Gastroesophageal sphincter (tissue), 4 donors: ENCODE measurements at regions not wholly inside any gene's neighbourhood (a gene's known extent, or its start where the extent isn't known, plus 50 kb on each side); places are given as distances from the start of the nearest gene placed in this dataset.
"Not testable (repeated sequence)": the region's sequence is repeated elsewhere in the genome, so short reads cannot be mapped to it uniquely, and the experiment has no call there.

Experiments used
- ATAC-seq: fragments of 150-250 bp; one replicate; pipeline ENCODE4 v1.9.1; 2016; ENCODE audit warnings: mild to moderate bottlenecking, moderate library complexity
- H3K27ac ChIP-seq, 4 donors: fragments of 200-600 bp; sonication (generic) in 3 of 4; 1 replicate in 3 of 4; 2 replicates in 1 of 4; pipeline ENCODE4 v1.5.1; 2016 to 2019
- H3K27me3 ChIP-seq: fragments of 200-600 bp; sonication (generic); one replicate; pipeline ENCODE4 v1.5.1; 2019
- H3K36me3 ChIP-seq, 2 donors: fragments of 200-600 bp; sonication (generic); one replicate each; pipeline ENCODE4 v1.5.1; 2019; ENCODE audit warnings: control low read depth in 1 of 2
- H3K4me1 ChIP-seq, 3 donors: fragments of 200-600 bp; sonication (generic); 1 replicate in 2 of 3; 2 replicates in 1 of 3; pipeline ENCODE4 v1.5.1; 2016 to 2019; ENCODE audit warnings: control low read depth in 2 of 3
- H3K4me3 ChIP-seq, 2 donors: fragments of 200-600 bp; sonication (generic); one replicate each; pipeline ENCODE4 v1.5.1; 2019; ENCODE audit warnings: mild to moderate bottlenecking in 1 of 2, moderate library complexity in 1 of 2
- H3K9me3 ChIP-seq, 3 donors: fragments of 200-600 bp; sonication (generic); one replicate each; pipeline ENCODE4 v1.5.1; 2017 to 2019; ENCODE audit warnings: control low read depth in 2 of 3
- EP300 ChIP-seq: sonication (generic); formaldehyde crosslinking; IDR thresholded peaks from one replicate; pipeline ENCODE4 v1.6.1; 2017; ENCODE audit warnings: antibody characterized with exemption, mild to moderate bottlenecking
- POLR2A ChIP-seq, 2 donors: fragments of 450-650 bp; IDR thresholded peaks; one replicate each; pipeline ENCODE4 v1.6.1; 2017; ENCODE audit warnings: antibody characterized with exemption in 2 of 2, mild to moderate bottlenecking in 2 of 2, moderate library complexity in 1 of 2
- POLR2AphosphoS5 ChIP-seq: sonication (generic); formaldehyde crosslinking; IDR thresholded peaks from one replicate; pipeline ENCODE4 v1.6.1; 2017; ENCODE audit warnings: antibody characterized with exemption
- WGBS, 2 donors: methylation state at CpG; one replicate each; pipeline ENCODE4 v1.1.5; 2018; ENCODE audit warnings: low coverage in 1 of 2; 5-methylcytosine and 5-hydroxymethylcytosine counted together
- TF ChIP-seq, protein P1 (sequence below), 4 experiments: fragments of 200-600 bp in 2 of 4; fragments of 450-650 bp in 2 of 4; sonication (generic) in 1 of 4; IDR thresholded peaks; one replicate each; pipeline ENCODE4 v1.5.1; 2017 to 2019; ENCODE audit warnings: antibody characterized with exemption in 4 of 4, mild to moderate bottlenecking in 2 of 4, moderate library complexity in 2 of 4

DNA sequence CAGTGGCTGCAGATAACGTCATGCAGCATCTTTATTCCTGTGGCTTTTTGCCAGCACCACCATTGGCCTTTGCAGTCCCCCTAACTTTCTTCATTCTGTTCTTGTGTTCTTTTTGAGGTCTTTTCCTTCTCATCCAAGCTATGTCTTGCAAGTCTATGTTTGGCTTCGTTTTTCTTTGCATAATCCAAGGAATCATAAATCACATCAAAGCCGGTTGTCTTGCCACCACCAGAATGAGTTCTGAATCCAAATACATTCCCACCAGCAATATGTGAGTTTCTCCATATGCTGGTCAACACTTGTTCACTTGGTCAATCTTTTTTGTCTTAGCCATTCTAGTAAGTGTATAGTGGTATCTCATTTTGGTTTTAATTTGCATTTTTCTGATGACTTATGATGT lies 70.6 kb upstream of the AK4 start:
- peaks cover 0 to 3% (median 0%) of the 10 kb centered on the region in 3 donors for H3K4me1 ChIP-seq
- no peaks in the 10 kb centered on the region for H3K36me3 ChIP-seq
- no peak for TF ChIP-seq POLR2AphosphoS5
- TF ChIP-seq EP300, result no peak
- no peak for TF ChIP-seq POLR2A (IDR thresholded peaks at IDR 0.05)
- TF ChIP-seq, protein P1, sequence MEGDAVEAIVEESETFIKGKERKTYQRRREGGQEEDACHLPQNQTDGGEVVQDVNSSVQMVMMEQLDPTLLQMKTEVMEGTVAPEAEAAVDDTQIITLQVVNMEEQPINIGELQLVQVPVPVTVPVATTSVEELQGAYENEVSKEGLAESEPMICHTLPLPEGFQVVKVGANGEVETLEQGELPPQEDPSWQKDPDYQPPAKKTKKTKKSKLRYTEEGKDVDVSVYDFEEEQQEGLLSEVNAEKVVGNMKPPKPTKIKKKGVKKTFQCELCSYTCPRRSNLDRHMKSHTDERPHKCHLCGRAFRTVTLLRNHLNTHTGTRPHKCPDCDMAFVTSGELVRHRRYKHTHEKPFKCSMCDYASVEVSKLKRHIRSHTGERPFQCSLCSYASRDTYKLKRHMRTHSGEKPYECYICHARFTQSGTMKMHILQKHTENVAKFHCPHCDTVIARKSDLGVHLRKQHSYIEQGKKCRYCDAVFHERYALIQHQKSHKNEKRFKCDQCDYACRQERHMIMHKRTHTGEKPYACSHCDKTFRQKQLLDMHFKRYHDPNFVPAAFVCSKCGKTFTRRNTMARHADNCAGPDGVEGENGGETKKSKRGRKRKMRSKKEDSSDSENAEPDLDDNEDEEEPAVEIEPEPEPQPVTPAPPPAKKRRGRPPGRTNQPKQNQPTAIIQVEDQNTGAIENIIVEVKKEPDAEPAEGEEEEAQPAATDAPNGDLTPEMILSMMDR (IDR thresholded peaks at IDR 0.05), result no peak
- H3K27ac ChIP-seq, result no peak overlapping the region
- no peaks in the 10 kb centered on the region for H3K27me3 ChIP-seq
- H3K9me3 ChIP-seq, result no peaks in the 10 kb centered on the region
- H3K4me3 ChIP-seq, result no peak overlapping the region
- ATAC-seq, result no peak
- WGBS, 2 donors, result 24 to 29% methylated on average over 3 of the region's 3 CpGs

DNA sequence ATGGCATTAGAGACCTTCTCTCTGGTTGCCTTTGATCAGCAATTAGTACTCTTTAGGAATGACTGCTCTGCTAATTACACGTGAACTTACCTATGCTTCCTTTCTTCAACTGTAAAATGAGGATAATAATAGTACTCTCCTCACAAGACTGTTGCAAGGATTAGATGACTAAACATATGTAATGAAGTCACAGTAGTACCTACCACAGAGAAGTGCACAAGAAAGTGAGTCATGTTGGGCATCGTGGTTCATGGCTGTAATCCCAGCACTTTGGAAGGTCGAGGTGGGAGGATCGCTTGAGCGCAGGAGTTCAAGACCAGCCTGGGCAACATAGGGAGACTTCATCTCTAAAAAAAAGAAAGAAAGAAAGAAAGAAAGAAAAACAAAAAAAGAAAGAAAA lies 68.1 kb upstream of the AK4 start:
- Histone ChIP-seq H3K36me3 (no peaks in the 10 kb centered on the region), H3K9me3 (no peaks in the 10 kb centered on the region), H3K27me3 (no peaks in the 10 kb centered on the region), H3K4me3 (no peak overlapping the region), H3K27ac (no peak overlapping the region), H3K4me1 (no peaks in the 10 kb centered on the region)
- ATAC-seq, result no peak
- WGBS, 2 donors, result 73 to 76% methylated on average over 4 to 5 of the region's 5 CpGs
- TF ChIP-seq, protein P1 (IDR thresholded peaks at IDR 0.05), result no peak
- TF ChIP-seq POLR2A (IDR thresholded peaks at IDR 0.05), result no peak
- TF ChIP-seq POLR2AphosphoS5, result no peak
- TF ChIP-seq EP300, result no peak

- H3K9me3 ChIP-seq, result no peaks in the 10 kb centered on the region
- no peak for TF ChIP-seq POLR2AphosphoS5
- no peak for TF ChIP-seq EP300
- TF ChIP-seq, protein P1 (IDR thresholded peaks at IDR 0.05), result no peak
- TF ChIP-seq POLR2A (IDR thresholded peaks at IDR 0.05), result no peak
- no peak overlapping the region for H3K27ac ChIP-seq
- no peaks in the 10 kb centered on the region for H3K27me3 ChIP-seq
- no peaks in the 10 kb centered on the region for H3K4me1 ChIP-seq
- WGBS, 2 donors, result 87 to 88% methylated on average over 6 of the region's 6 CpGs
- H3K4me3 ChIP-seq, result no peak overlapping the region
- H3K36me3 ChIP-seq, result no peaks in the 10 kb centered on the region
- no peak for ATAC-seq
Measured at GRCh38 chr1:65082346-65083040, 65.5 kb upstream of the AK4 start.

- Histone ChIP-seq H3K27ac (no peak overlapping the region), H3K4me3 (no peak overlapping the region), H3K36me3 (no peaks in the 10 kb centered on the region), H3K9me3 (no peaks in the 10 kb centered on the region), H3K4me1 (no peaks in the 10 kb centered on the region), H3K27me3 (no peaks in the 10 kb centered on the region)
- no peak for ATAC-seq
- no peak for TF ChIP-seq POLR2A (IDR thresholded peaks at IDR 0.05)
- TF ChIP-seq POLR2AphosphoS5, result no peak
- TF ChIP-seq EP300, result no peak
- TF ChIP-seq, protein P1 (IDR thresholded peaks at IDR 0.05), result no peak
- 57 to 63% methylated on average over 1 to 4 of the region's 4 CpGs for WGBS, 2 donors
Measured at GRCh38 chr1:65083263-65083896, 64.6 kb upstream of the AK4 start.

- ATAC-seq, result no peak
- WGBS, 2 donors, result 73 to 94% methylated on average over 2 of the region's 2 CpGs
Measured at GRCh38 chr1:65084066-65084465, 63.9 kb upstream of the AK4 start.

DNA sequence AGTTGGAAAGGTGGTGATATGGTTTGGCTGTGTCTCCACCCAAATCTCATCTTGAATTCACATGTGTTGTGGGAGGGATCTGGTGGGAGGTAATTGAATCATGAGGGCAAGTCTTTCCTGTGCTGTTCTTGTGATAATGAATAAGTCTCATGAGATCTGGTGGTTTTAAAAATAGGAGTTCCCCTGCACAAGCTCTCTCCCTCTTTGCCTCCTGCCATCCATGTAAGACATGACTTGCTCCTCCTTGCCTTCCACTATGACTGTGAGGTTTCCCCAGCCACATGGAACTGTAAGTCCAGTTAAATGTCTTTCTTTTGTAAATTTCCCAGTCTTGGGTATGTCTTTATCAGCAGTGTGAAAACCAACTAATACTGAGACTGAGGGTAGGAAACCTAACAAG lies 60.5 kb upstream of the AK4 start:
- not testable (repeated sequence) for H3K36me3 ChIP-seq, H3K9me3 ChIP-seq, ATAC-seq, H3K27me3 ChIP-seq, H3K4me1 ChIP-seq, H3K4me3 ChIP-seq, H3K27ac ChIP-seq

More at GRCh38 chr1:65084066-65084465, 63.9 kb upstream of the AK4 start:
- Histone ChIP-seq H3K27ac (no peak overlapping the region), H3K9me3 (no peaks in the 10 kb centered on the region), H3K4me1 (no peaks in the 10 kb centered on the region), H3K4me3 (no peak overlapping the region), H3K36me3 (no peaks in the 10 kb centered on the region), H3K27me3 (no peaks in the 10 kb centered on the region)
- no peak for TF ChIP-seq POLR2AphosphoS5
- TF ChIP-seq POLR2A (IDR thresholded peaks at IDR 0.05), result no peak
- TF ChIP-seq, protein P1 (IDR thresholded peaks at IDR 0.05), result no peak
- TF ChIP-seq EP300, result no peak
